ENCODE measurements at regions not wholly inside any gene's neighbourhood (a gene's known extent, or its start where the extent isn't known, plus 50 kb on each side); places are given as distances from the start of the nearest gene placed in this dataset.

- no peak for DNase-seq
Measured at GRCh38 chr13:99892866-99893504, 78.6 kb downstream of the ZIC5 start.

- no peak for DNase-seq
Measured at GRCh38 chr13:99892196-99892613, 79.4 kb downstream of the ZIC5 start.

DNA sequence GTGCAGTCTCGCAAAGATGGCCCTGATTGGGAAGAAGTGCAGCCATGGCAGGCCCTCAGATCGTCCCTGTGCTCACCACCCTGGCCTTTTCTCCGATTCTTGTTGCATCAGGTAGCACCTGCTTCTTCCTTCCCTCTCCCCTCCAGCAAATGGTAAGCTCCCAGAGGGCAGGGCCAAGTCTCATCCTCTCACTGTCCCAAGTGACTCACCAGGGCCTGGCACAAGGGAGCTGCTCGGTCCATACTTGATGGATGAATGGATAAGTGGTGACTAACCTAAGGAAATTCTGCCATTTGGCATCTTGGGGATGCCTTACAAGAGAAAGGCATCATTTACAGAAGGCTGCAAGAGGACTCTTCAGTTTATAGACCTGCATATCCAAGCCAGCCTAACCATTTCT lies 84.9 kb downstream of the ZIC5 start:
- DNase-seq = no peak

DNA sequence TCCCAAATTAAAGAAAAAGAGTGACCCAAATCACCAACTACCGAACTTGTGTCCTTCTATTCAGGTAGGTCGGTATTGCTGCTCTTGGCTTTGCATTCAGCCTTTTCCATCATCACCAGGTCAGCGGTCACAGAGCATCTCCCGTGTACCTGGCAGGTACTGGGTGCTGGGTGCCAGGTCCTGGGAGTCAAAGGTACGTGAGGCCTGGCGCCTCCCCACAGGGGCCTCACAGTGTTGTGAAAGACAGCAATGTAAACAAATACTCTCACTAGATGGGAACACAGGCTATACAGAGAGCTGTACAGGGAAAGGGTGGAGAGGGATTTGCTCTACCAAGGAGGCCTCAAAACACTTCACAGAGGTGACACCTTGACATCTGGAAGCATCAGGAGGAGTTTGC lies 86.7 kb downstream of the ZIC5 start:
- no peak for DNase-seq

GRCh38 chr13:99883805-99884204 lies 87.8 kb downstream of the ZIC5 start:
- no peak for DNase-seq

DNA sequence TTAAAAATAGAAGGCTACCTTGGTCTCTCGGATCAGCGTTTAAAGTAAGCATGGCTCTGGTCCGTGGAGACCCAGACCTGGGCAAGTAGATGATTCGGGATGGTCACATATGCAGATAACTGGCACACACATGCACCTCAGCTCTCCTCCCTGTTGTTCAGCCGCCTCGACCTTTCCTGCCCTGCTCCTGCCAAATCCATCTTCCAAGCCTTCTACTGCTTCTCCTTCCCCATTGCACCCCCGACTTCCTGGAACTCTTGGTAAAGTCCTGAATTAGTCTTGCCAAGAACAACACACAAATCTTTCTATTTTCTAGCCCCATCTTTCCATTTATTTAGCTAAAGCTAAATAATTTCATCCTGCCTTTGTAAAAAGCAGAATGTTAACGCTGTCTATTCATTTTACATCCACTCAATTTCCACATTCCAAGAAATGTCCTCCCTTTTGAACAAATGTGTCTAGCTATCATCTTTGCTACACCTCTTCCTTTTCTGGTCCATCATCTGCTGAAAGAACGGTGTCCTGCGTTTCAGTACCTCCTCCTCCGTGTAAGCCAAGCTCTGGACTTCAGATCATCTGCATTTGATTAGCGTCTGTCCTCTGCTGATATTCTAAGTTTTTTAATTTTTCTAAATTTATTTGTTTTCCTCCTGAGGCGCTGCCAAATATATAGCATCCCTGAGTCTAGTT lies 92.5 kb downstream of the ZIC5 start:
- DNase-seq = no peak

- no peak for DNase-seq
Measured at GRCh38 chr13:99876651-99877050, 94.9 kb downstream of the ZIC5 start.

DNA sequence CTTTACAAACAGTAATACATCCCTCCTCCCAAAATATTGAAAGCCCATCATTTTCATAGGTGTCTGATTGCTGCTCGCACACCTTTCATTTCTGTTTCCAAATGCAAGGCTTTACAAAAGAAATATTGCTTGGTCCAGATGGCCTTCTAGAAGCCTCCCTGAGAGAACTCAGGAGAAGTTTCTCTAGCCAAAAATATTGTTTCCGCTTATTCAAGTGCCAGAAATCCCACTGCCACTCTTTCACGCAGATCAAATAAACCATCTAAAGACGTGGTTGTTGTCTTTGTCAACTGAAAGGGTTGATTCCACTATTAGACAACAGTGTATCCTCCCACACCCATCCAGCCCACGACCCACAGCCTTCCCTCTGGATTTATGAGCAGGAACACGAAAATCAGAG lies 96.2 kb downstream of the ZIC5 start:
- DNase-seq = no peak

GRCh38 chr13:99873832-99874430 lies 97.6 kb downstream of the ZIC5 start:
- DNase-seq = no peak

GRCh38 chr13:99873141-99873540 lies 98.4 kb downstream of the ZIC5 start:
- DNase-seq = no peak

GRCh38 chr13:99871249-99871898 lies 100.2 kb downstream of the ZIC5 start:
- DNase-seq = no peak

DNA sequence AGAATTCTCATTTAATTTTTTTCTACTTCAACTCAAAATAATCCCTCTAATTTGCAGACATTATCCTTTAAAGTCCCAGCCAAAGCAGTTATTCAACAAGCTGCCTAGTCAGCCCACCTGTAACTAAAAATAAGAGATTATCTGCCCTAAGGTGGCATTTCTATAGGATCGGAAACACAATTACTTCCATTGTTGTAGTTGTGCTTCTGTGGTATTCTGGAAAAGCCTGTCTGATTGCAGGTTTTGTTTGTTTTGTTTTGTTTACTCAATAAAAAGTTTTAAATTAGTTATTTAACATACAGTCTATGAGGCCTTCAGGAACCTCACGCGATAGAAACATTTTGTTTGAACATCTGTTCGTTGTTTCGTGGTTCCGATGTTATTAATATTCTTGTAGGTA lies 101.0 kb downstream of the ZIC5 start:
- DNase-seq = no peak

DNA sequence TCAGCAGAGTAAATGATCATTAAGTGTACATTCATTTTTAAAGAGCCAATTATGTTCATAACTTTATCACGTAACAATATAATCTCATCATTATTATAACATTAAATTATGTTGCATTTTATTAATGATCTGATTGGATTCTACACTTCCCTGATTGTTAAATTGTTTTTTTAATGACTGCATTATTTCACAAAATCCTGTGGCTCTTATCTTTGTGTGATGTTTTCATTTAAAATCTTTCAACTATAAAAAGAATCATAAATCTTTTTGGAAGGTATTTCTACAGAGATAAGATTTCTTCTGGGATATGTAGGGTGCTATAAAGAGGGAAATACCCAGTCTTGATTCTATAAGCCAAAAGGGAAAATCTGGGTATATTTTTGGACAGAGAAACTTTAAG lies 101.7 kb downstream of the ZIC5 start:
- no peak for DNase-seq

- DNase-seq = no peak
Measured at GRCh38 chr13:99868767-99869166, 102.8 kb downstream of the ZIC5 start.

DNA sequence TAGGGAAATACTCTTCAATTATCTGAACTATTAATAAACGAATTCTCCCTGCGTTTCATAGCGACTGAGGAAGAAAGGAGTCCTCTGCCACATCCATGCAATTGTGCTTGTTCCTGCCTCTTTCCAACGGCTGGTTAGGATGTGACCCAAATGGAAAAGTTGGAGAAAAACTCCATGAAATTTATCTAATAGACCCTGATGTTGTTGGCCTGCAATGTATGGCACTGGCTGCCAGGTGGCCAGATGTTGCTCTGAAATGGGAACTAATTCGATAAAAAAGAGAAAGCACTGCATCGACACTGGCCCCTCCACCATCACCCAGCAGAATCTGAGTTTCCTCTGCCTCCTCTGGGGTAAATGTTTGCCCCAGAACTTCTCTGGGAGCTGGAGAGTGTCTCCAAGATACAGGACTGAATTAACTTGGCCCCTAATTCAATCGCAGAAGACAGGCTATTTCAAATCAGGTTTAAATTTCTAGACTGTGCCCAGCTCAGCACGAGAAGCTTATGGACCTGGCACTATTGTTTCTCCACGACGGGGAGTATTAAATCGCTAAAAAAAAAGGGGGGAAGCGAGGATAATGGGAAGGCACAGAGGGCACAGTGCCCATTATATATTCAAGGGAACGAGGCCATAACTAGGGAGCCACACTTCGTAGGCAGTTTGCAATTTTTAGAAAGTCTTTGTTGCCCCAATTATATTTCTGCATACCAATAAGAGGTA lies 103.9 kb downstream of the ZIC5 start:
- DNase-seq = no peak

- DNase-seq = no peak
Measured at GRCh38 chr13:99866781-99867180, 104.8 kb downstream of the ZIC5 start.

- DNase-seq = no peak
Measured at GRCh38 chr13:99865420-99865930, 106.1 kb downstream of the ZIC5 start.

- no peak for DNase-seq
Measured at GRCh38 chr13:99864627-99864990, 107.0 kb downstream of the ZIC5 start.

- no peak for DNase-seq
Measured at GRCh38 chr13:99863789-99864626, 107.6 kb downstream of the ZIC5 start.

DNA sequence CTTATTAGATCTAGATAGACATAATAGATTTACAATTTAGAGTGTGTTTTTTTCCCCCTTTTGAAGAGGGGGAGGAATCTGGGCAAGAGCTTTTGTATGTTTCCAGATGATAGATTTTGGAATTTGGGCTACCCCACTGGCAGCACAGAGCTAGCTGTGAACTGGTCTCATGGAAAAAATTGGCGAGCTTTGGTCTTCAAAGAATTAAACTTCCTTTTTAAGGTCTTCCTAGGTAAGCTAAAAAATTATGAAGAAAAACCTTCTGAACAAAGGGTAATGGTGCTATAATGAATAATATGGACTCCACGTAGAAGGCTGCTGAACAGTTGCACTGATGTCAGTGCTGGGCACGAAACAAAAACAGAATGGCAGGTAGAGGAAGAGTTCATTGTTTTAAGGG lies 109.3 kb downstream of the ZIC5 start:
- no peak for DNase-seq

GRCh38 chr13:99861771-99862170 lies 109.8 kb downstream of the ZIC5 start:
- DNase-seq = no peak

GRCh38 chr13:99860745-99861144 lies 110.8 kb downstream of the ZIC5 start:
- no peak for DNase-seq

All from stimulated activated CD4-positive, alpha-beta T cell treated with anti-CD3 and anti-CD28 coated beads, Interleukin-1b, Interleukin-23, amount 100 ng/mL, for 48 hours (primary cell).